ENCODE measurements at regions not wholly inside any gene's neighbourhood (a gene's known extent, or its start where the extent isn't known, plus 50 kb on each side); places are given as distances from the start of the nearest gene placed in this dataset.

GRCh38 chr1:2907051-2907450 lies 105.6 kb upstream of the TTC34 start:
- H2AFZ ChIP-seq = no peak overlapping the region
- H3K36me3 ChIP-seq (ENCODE audit: control insufficient read depth, insufficient read depth, low read length) = no peaks in the 10 kb centered on the region
- H3K4me1 ChIP-seq = no peaks in the 10 kb centered on the region
- H3K9ac ChIP-seq = no peak overlapping the region
- no peak overlapping the region for H3K4me3 ChIP-seq (ENCODE audit: low read depth, low read length)
- no peaks in the 10 kb centered on the region for H3K9me3 ChIP-seq (ENCODE audit: control insufficient read depth, low read length)
- H3K79me2 ChIP-seq = no peaks in the 10 kb centered on the region
- TF ChIP-seq, protein P1, sequence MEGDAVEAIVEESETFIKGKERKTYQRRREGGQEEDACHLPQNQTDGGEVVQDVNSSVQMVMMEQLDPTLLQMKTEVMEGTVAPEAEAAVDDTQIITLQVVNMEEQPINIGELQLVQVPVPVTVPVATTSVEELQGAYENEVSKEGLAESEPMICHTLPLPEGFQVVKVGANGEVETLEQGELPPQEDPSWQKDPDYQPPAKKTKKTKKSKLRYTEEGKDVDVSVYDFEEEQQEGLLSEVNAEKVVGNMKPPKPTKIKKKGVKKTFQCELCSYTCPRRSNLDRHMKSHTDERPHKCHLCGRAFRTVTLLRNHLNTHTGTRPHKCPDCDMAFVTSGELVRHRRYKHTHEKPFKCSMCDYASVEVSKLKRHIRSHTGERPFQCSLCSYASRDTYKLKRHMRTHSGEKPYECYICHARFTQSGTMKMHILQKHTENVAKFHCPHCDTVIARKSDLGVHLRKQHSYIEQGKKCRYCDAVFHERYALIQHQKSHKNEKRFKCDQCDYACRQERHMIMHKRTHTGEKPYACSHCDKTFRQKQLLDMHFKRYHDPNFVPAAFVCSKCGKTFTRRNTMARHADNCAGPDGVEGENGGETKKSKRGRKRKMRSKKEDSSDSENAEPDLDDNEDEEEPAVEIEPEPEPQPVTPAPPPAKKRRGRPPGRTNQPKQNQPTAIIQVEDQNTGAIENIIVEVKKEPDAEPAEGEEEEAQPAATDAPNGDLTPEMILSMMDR (IDR thresholded peaks at IDR 0.05) = no peak
- peaks cover 4% of the 10 kb centered on the region for H3K27me3 ChIP-seq (ENCODE audit: control insufficient read depth, insufficient read depth, low read length)
- no peak overlapping the region for H3K27ac ChIP-seq
- H3K4me2 ChIP-seq (ENCODE audit: low read length) = no peak overlapping the region

DNA sequence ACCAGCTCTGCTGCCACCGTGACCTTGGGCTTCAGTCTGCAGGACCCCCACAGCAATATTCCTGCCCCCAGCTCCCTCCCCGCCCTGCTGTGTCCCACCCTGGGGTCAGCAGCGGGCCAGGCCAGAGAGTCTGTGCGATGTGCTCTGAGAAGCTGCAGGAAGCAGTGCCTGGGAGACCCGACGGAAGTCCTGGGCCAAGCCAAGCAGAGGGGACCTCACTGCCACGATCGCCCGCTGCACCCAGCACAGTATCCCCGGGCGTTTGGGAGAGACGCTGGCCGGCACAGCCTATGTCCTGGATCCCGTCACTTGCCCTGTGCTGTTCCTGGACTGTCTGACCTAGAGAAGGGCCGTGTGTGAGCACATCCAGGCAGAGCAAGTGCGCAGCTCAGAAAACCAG lies 106.6 kb upstream of the TTC34 start:
- peaks cover 7% of the 10 kb centered on the region for H3K27me3 ChIP-seq (ENCODE audit: control insufficient read depth, insufficient read depth, low read length)
- H3K9ac ChIP-seq = no peak overlapping the region
- no peaks in the 10 kb centered on the region for H3K4me1 ChIP-seq
- no peak overlapping the region for H3K27ac ChIP-seq
- no peaks in the 10 kb centered on the region for H3K9me3 ChIP-seq (ENCODE audit: control insufficient read depth, low read length)
- no peaks in the 10 kb centered on the region for H3K36me3 ChIP-seq (ENCODE audit: control insufficient read depth, insufficient read depth, low read length)
- H3K4me3 ChIP-seq (ENCODE audit: low read depth, low read length) = no peak overlapping the region
- no peak overlapping the region for H2AFZ ChIP-seq
- H3K4me2 ChIP-seq (ENCODE audit: low read length) = no peak overlapping the region
- no peaks in the 10 kb centered on the region for H3K79me2 ChIP-seq
- TF ChIP-seq, protein P1 (IDR thresholded peaks at IDR 0.05) = no peak

GRCh38 chr1:2908561-2908960 lies 107.1 kb upstream of the TTC34 start:
- H3K27ac ChIP-seq = no peak overlapping the region
- TF ChIP-seq, protein P1 (IDR thresholded peaks at IDR 0.05) = no peak
- no peak overlapping the region for H3K4me2 ChIP-seq (ENCODE audit: low read length)
- H3K79me2 ChIP-seq = no peaks in the 10 kb centered on the region
- no peak overlapping the region for H2AFZ ChIP-seq
- H3K36me3 ChIP-seq (ENCODE audit: control insufficient read depth, insufficient read depth, low read length) = no peaks in the 10 kb centered on the region
- H3K9me3 ChIP-seq (ENCODE audit: control insufficient read depth, low read length) = no peaks in the 10 kb centered on the region
- no peak overlapping the region for H3K4me3 ChIP-seq (ENCODE audit: low read depth, low read length)
- peaks cover 7% of the 10 kb centered on the region for H3K27me3 ChIP-seq (ENCODE audit: control insufficient read depth, insufficient read depth, low read length)
- no peak overlapping the region for H3K9ac ChIP-seq
- no peaks in the 10 kb centered on the region for H3K4me1 ChIP-seq

- Histone ChIP-seq H3K27me3 (ENCODE audit: control insufficient read depth, insufficient read depth, low read length) (peaks cover 11% of the 10 kb centered on the region), H3K36me3 (ENCODE audit: control insufficient read depth, insufficient read depth, low read length) (no peaks in the 10 kb centered on the region), H3K4me2 (ENCODE audit: low read length) (no peak overlapping the region), H2AFZ (no peak overlapping the region), H3K79me2 (no peaks in the 10 kb centered on the region), H3K9ac (no peak overlapping the region), H3K9me3 (ENCODE audit: control insufficient read depth, low read length) (no peaks in the 10 kb centered on the region), H3K27ac (no peak overlapping the region), H3K4me1 (no peaks in the 10 kb centered on the region), H3K4me3 (ENCODE audit: low read depth, low read length) (no peak overlapping the region)
- TF ChIP-seq, protein P1 (IDR thresholded peaks at IDR 0.05) = no peak
Observed at GRCh38 chr1:2909797-2910196, 108.3 kb upstream of the TTC34 start.

- no peak overlapping the region for H3K27ac ChIP-seq
- H3K4me2 ChIP-seq (ENCODE audit: low read length) = no peak overlapping the region
- H3K4me1 ChIP-seq = no peaks in the 10 kb centered on the region
- H3K9ac ChIP-seq = no peak overlapping the region
- H3K27me3 ChIP-seq (ENCODE audit: control insufficient read depth, insufficient read depth, low read length) = peaks cover 15% of the 10 kb centered on the region
- no peaks in the 10 kb centered on the region for H3K79me2 ChIP-seq
- H2AFZ ChIP-seq = no peak overlapping the region
- no peak overlapping the region for H3K4me3 ChIP-seq (ENCODE audit: low read depth, low read length)
- TF ChIP-seq, protein P1 (IDR thresholded peaks at IDR 0.05) = no peak
- no peaks in the 10 kb centered on the region for H3K9me3 ChIP-seq (ENCODE audit: control insufficient read depth, low read length)
- no peaks in the 10 kb centered on the region for H3K36me3 ChIP-seq (ENCODE audit: control insufficient read depth, insufficient read depth, low read length)
Observed at GRCh38 chr1:2910211-2910610, 108.7 kb upstream of the TTC34 start.
